ENCODE measurements at regions not wholly inside any gene's neighbourhood (a gene's known extent, or its start where the extent isn't known, plus 50 kb on each side); places are given as distances from the start of the nearest gene placed in this dataset.

- no peak for DNase-seq (ENCODE audit: low spot score)
These were observed 265.2 kb downstream of the SYK start for GRCh38 chr9:91066856-91067255.

GRCh38 chr9:91067306-91067860, 265.8 kb downstream of the SYK start:
- no peak for DNase-seq (ENCODE audit: low spot score)

- DNase-seq (ENCODE audit: low spot score), result peak; percentile 56
These were observed 269.8 kb downstream of the SYK start for GRCh38 chr9:91071184-91071990.

- DNase-seq (ENCODE audit: low spot score), result no peak
These were observed 271.6 kb downstream of the SYK start for GRCh38 chr9:91073049-91073810.

- no peak for DNase-seq (ENCODE audit: low spot score)
These were observed 272.5 kb downstream of the SYK start for GRCh38 chr9:91073811-91074771.

GRCh38 chr9:91074866-91075265, 273.2 kb downstream of the SYK start:
- no peak for DNase-seq (ENCODE audit: low spot score)

GRCh38 chr9:91075279-91075678, 273.7 kb downstream of the SYK start:
- no peak for DNase-seq (ENCODE audit: low spot score)

- DNase-seq (ENCODE audit: low spot score), result no peak
These were observed 276.2 kb downstream of the SYK start for GRCh38 chr9:91077624-91078368.

- DNase-seq (ENCODE audit: low spot score), result no peak
These were observed 276.7 kb downstream of the SYK start for GRCh38 chr9:91078369-91078695.

GRCh38 chr9:91082731-91083130, 279.0 kb downstream of the AUH start:
- DNase-seq (ENCODE audit: low spot score), result no peak

- DNase-seq (ENCODE audit: low spot score), result no peak
These were observed 276.7 kb downstream of the AUH start for GRCh38 chr9:91084896-91085516.

- no peak for DNase-seq (ENCODE audit: low spot score)
These were observed 276.0 kb downstream of the AUH start for GRCh38 chr9:91085517-91086291.

- no peak for DNase-seq (ENCODE audit: low spot score)
These were observed 274.9 kb downstream of the AUH start for GRCh38 chr9:91086657-91087461.

GRCh38 chr9:91087462-91087759, 274.3 kb downstream of the AUH start:
- DNase-seq (ENCODE audit: low spot score), result no peak

GRCh38 chr9:91089405-91090129, 272.2 kb downstream of the AUH start:
- DNase-seq (ENCODE audit: low spot score), result peak; percentile 44

GRCh38 chr9:91090130-91090410, 271.6 kb downstream of the AUH start:
- DNase-seq (ENCODE audit: low spot score), result no peak

GRCh38 chr9:91092214-91092613, 269.5 kb downstream of the AUH start:
- DNase-seq (ENCODE audit: low spot score), result no peak

GRCh38 chr9:91094324-91095088, 267.2 kb downstream of the AUH start:
- DNase-seq (ENCODE audit: low spot score), result no peak
